Endometrium (tissue), 2 donors: ENCODE measurements at regions not wholly inside any gene's neighbourhood (a gene's known extent, or its start where the extent isn't known, plus 50 kb on each side); places are given as distances from the start of the nearest gene placed in this dataset.

Experiments used
- FAIRE-seq: peaks from 2 replicates; lab custom pipeline; 2012; peaks lifted over from hg19 to GRCh38; lab: Jason Lieb, UNC
- donor health status: control.
- donor health status: control.

DNA sequence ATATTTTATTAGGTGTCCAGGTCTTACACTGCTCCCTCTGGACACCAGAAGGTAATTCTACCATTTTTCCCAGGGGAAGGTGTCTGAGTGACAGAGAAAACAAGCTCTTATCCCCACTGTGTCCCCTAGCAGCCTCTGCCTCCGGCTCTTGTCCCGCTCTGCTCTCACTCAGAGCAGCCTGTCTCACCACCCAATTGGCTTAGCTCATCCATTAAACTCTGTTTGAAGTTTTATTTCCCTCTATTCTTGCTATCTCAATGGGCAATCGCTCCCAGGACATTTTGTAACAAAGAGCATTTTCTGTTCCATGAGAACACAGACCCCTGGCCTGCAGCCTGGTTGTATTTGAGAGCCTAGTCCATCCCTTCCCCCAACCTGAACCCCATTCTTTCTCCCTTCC, 90.6 kb upstream of the LDAH start:
- FAIRE-seq, result no peak

DNA sequence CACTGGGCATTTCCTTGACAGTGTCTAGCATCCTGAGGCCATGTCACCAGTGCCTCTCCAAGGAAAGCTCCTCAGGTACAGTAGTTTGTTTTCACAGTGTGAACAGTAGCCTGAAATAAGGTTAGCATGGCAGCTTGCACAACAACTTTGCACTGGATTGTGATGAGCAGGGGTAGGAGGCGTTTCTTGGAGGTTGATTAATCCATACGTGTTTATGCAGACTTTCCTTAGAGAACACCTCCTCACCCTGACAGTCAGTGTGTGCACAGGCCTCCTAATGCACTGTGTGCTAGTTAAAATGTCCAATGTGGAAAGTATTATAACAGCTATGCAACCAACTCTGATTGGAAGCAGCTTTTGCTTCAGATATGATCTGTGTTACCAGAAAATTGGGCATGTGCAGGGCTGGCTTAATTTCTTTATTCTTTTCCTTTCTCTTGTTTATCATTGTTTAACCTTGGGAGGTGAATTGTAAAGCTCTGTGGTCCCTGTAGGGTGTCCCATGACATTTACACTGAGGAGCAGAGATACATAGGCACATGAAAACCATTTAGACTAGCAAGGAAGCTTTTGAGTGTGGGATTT, 77.2 kb upstream of the LDAH start:
- no peak for FAIRE-seq

DNA sequence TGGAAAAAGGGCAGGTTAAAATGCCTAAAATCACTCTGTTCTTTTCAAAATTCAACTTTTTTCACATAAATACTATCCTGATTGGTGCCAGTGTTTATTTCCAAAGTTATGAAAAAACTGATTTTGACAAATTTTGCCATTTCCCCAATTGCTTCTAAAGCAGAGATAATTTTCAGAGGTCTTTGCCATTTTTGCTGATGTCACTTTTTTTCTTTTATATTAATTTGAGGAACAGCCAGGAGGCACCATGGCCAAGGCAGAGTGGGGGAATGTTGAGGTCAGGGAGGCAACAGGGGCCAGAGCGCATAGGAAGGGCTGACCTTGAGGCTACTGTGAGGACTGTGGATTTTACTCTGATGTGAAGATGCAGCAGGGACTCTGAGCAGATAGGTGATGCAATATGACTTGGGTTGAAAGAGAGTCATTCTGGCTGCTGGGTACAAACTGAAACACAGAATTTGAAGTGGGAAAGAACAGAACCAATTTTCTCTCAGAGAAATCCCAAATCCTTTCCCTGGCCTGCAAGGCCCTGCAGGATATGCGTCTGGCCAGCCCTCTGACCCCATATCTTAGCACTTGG, 75.1 kb upstream of the LDAH start:
- FAIRE-seq, result no peak

DNA sequence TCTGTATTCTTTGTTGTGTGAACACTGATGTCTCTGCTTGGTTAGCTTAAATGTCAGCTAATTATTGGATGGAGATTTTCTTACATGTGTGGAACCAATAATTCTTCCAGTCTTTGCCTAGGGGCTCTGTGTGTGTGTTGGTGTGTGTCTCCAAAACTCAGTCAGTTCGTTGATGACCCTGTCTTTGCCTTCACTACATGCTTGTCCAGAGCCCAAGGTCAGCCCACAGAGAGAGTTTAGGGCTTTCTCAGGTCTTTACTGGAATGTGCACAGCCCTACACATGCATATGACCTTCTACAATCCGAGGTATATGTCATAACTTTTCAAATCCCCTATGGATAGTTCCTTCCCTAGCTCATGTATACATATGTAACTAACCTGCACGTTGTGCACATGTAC, 74.1 kb upstream of the LDAH start:
- FAIRE-seq, result no peak

DNA sequence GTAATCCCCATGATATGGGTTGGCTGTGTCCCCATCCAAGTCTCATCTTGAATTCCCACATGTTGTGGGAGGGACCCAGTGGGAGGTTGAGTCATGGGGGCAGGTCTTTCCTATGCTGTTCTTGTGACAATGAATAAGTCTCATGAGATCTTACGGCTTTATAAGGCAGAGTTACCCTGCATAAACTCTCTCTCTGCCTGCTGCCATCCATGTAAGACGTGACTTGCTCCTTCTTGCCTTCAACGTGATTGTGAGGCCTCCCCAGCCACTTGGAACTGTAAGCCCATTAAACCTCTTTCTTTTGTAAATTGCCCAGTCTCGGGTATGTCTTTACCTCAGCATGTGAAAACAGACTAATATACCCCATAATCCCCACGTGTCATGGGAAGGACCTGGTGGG, 61.9 kb upstream of the LDAH start:
- FAIRE-seq, result no peak

DNA sequence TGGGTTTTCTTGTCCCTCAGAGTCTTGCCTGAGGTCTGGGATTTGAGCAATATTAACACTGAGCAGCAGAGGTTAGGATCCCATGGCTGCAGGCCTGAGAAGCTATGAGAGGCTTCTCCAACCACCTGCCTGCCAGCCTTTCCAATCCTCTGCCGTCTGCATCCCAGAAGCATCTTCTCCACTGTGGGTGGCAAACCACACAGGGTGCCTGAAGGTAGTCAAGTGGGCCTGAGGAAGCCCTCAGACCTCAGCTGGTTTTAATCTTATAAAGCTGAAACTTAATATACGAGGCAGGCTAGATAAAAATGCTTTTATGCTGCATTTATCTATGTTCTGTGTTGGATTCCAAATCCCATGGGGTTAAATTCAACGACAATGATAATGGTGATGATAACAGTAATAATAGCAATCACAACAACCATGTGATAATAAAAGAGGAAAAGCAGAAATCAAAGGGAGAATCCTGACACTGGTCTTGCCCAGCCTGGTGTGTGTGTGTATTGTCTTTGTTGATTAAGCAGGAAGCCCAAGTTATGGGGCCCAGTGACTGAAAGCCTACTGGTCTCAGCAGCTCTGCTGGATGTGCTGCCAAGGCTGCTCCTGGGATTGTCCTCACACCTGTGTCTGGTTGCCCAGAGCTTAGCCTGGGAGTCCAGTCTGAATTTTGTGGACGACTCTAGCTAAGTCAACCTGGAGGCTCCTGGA, 59.7 kb upstream of the LDAH start:
- FAIRE-seq, result no peak

DNA sequence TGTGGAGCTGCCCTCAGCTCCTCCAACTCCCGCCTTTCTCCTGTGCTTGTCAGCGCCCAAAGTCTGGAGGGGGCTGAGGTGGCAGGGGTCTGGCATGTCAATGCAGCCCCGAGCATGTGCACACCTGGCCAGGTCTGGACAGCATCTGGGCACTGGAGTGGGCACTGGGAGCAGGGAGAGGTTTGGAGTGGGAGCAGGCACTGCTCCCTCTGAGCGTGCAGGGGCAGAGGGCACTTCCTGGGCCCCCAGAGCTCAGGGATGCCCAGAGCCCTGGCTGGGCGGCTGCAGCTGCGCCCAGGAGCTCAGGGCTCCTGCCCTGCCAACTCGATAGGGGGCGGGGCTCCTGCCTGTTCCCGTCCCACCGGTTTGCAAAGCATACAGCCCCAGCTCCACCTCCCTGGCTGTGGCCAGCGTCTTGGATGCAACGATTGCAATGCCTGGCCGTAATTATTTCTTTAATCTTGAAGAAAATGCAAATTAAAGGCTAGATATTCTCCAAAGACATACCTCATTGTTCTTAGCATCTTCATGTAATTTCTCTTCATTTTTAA, 57.4 kb upstream of the LDAH start:
- FAIRE-seq, result no peak

DNA sequence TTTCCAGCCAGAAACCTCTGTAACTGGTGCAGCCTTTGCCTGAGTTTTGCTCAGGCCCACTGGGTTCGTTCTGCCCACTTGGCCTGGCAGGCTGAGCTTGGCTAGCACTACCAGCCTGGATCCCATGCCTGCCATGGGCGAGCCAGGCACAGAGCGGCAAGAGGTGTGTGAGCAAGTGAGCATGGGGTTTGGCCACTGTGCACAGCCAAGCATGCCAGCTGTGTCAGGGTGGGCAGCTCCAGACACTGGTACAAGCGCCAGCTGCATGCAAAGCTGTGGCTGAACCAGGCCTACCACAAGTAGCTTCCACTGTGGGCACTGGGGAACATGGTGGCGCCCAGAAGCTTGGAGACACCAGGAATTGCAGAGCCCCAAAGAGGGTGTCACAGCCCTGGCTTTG, 56.3 kb upstream of the LDAH start:
- no peak for FAIRE-seq

DNA sequence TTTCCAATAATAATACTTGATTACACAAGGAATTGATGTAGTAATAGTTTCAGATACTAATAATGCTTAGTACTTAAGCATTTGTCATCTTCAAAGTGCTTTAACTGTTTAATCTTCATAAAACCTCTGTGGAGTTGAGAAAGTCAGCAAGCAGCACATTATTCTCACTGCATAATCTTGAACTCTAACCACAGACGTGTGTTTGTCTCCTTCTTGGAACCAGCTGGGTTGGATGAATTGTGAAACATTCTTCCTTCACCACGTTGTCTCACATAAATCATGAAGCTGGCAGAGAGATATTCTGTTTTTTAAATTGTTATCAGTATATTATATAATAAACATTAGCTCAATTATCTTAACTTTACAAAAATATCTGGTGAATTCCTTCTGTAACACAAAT, 55.1 kb upstream of the LDAH start:
- FAIRE-seq, result no peak
